HCT116 (cell line): ENCODE measurements at regions not wholly inside any gene's neighbourhood (a gene's known extent, or its start where the extent isn't known, plus 50 kb on each side); places are given as distances from the start of the nearest gene placed in this dataset.

Experiments
- ATAC-seq: fragments of 200-7000 bp; cut with Tn5 transposase; 2 replicates; pipeline ENCODE4 v1.9.1; 2020; ENCODE audit warnings: mild to moderate bottlenecking, moderate library complexity
- BruUV-seq: library from RNA; stranded (reverse); fragments of 400-500 nt; replicated peaks from 2 replicates; lab custom pipeline; 2021; lab: Mats Ljungman, UMichigan
- CTCF ChIA-PET: fragments of 300-600 bp; sonication (Branson Sonifier 250); formaldehyde crosslinking; loops from one replicate; lab custom pipeline; 2021; ENCODE audit warnings: antibody characterized with exemption; lab: Charles Lee
- POLR2A ChIA-PET: fragments of 300-600, 350-600 bp; sonication (Branson Sonifier 250); formaldehyde crosslinking; loops from one replicate; lab custom pipeline; 2021; ENCODE audit warnings: antibody characterized with exemption; lab: Charles Lee
- RAD21 ChIA-PET, 2 experiments: fragments of 300-600 bp; sonication (Branson Sonifier 250); formaldehyde crosslinking; loops; one replicate each; lab custom pipeline; 2023; ENCODE audit warnings: low total read pairs in 2 of 2; ENCODE audit not compliant: uncharacterized antibody in 2 of 2, unreplicated experiment in 2 of 2, low non-redundant PET in 1 of 2; lab: Charles Lee
- DNase-seq: peaks from one replicate; pipeline ENCODE4 v3.0.0-alpha.2; 2010; ENCODE audit warnings: low read depth, low spot score
- H2AFZ ChIP-seq: fragments of 200-600 bp; shearing (Covaris generic), sonication (generic); 2 replicates; pipeline ENCODE4 v1.6.1; 2017; ENCODE audit warnings: low read depth, mixed run types, mixed read lengths, antibody characterized with exemption, low read length; ENCODE audit not compliant: poor library complexity, severe bottlenecking
- H3K27ac ChIP-seq: 2 replicates; pipeline ENCODE4 v1.5.1; 2012; ENCODE audit warnings: low read depth, low read length
- H3K27me3 ChIP-seq: fragments of 200-600 bp; sonication (generic); 2 replicates; pipeline ENCODE4 v1.6.1; 2016; ENCODE audit warnings: mixed run types, low read length, mixed read lengths; ENCODE audit not compliant: insufficient read depth
- H3K36me3 ChIP-seq, 2 experiments: fragments of 200-500 bp in 1 of 2; fragments of 200-600 bp in 1 of 2; sonication (Bioruptor generic) in 1 of 2; sonication (generic) in 1 of 2; 2 replicates each; pipeline versions ENCODE4 v1.5.1 to v1.6.1; 2014 to 2016; ENCODE audit warnings: low read length in 2 of 2, inconsistent platforms in 1 of 2, mixed read lengths in 1 of 2, mixed run types in 1 of 2; ENCODE audit not compliant: insufficient read depth in 2 of 2, control insufficient read depth in 1 of 2
- H3K4me1 ChIP-seq, 2 experiments: fragments of 200-600 bp in 1 of 2; sonication (generic) in 1 of 2; 2 replicates each; pipeline versions ENCODE4 v1.5.1 to v1.6.1; 2012 to 2017; ENCODE audit warnings: low read length in 2 of 2, inconsistent platforms in 1 of 2, mild to moderate bottlenecking in 1 of 2, mixed read lengths in 1 of 2, mixed run types in 1 of 2, moderate library complexity in 1 of 2; ENCODE audit not compliant: insufficient read depth in 2 of 2, control insufficient read depth in 1 of 2
- H3K4me2 ChIP-seq: fragments of 200-600 bp; sonication (generic); 2 replicates; pipeline ENCODE4 v1.6.1; 2017; ENCODE audit warnings: mixed run types, low read length, mixed read lengths
- H3K4me3 ChIP-seq, 2 experiments: fragments of 200-600 bp in 1 of 2; sonication (generic) in 1 of 2; replicated peaks in 1 of 2; 2 replicates each; pipeline ENCODE4 v1.5.1; 2011 to 2016; ENCODE audit warnings: low read length in 2 of 2, control low read depth in 1 of 2, low read depth in 1 of 2, mild to moderate bottlenecking in 1 of 2, mixed read lengths in 1 of 2, mixed run types in 1 of 2
- H3K79me2 ChIP-seq: fragments of 200-600 bp; sonication (generic); 2 replicates; pipeline ENCODE4 v1.6.1; 2017; ENCODE audit warnings: mild to moderate bottlenecking, mixed run types, low read length, moderate library complexity, mixed read lengths; ENCODE audit not compliant: insufficient read depth
- H3K9ac ChIP-seq: fragments of 200-600 bp; sonication (generic); 2 replicates; pipeline ENCODE4 v1.6.1; 2016; ENCODE audit warnings: low read length, mixed read lengths
- H3K9me2 ChIP-seq: fragments of 200-600 bp; sonication (generic), shearing (Covaris generic); 2 replicates; pipeline ENCODE4 v1.6.1; 2017; ENCODE audit warnings: mixed run types, mild to moderate bottlenecking, moderate library complexity; ENCODE audit not compliant: insufficient read depth
- H3K9me3 ChIP-seq, 2 experiments: fragments of 200-500 bp in 1 of 2; fragments of 200-600 bp in 1 of 2; sonication (Bioruptor generic) in 1 of 2; sonication (generic) in 1 of 2; 2 replicates each; pipeline ENCODE4 v1.6.1; 2014 to 2017; ENCODE audit warnings: low read length in 2 of 2, mixed read lengths in 2 of 2, inconsistent platforms in 1 of 2, low read depth in 1 of 2, mild to moderate bottlenecking in 1 of 2, mixed run types in 1 of 2, moderate library complexity in 1 of 2; ENCODE audit not compliant: control insufficient read depth in 1 of 2, insufficient read depth in 1 of 2
- H4K20me1 ChIP-seq: fragments of 200-600 bp; sonication (generic), shearing (Covaris generic); 2 replicates; pipeline ENCODE4 v1.6.1; 2017; ENCODE audit warnings: mixed run types, mild to moderate bottlenecking, moderate library complexity; ENCODE audit not compliant: insufficient read depth
- CBX3 ChIP-seq: IDR thresholded peaks from 2 replicates; pipeline ENCODE4 v1.6.1; 2012; ENCODE audit warnings: low read depth
- CTCF ChIP-seq, 3 experiments: fragments of 200-600 bp in 1 of 3; sonication (generic) in 1 of 3; IDR thresholded peaks in 2 of 3; conservative IDR thresholded peaks in 1 of 3; 2 replicates each; pipeline ENCODE4 v1.5.1; 2012 to 2017; ENCODE audit warnings: low read depth in 2 of 3, low read length in 2 of 3, antibody characterized with exemption in 1 of 3, borderline replicate concordance in 1 of 3, control low read depth in 1 of 3, mild to moderate bottlenecking in 1 of 3, mixed read lengths in 1 of 3, mixed run types in 1 of 3, moderate library complexity in 1 of 3; ENCODE audit not compliant: insufficient read depth in 1 of 3
- EGR1 ChIP-seq: IDR thresholded peaks from 2 replicates; pipeline ENCODE4 v1.6.1; 2012; ENCODE audit warnings: low read depth
- ELF1 ChIP-seq: IDR thresholded peaks from 2 replicates; pipeline ENCODE4 v1.6.1; 2012; ENCODE audit warnings: low read depth, borderline replicate concordance
- EZH2 ChIP-seq: fragments of 200-600 bp; sonication (generic); IDR thresholded peaks from 2 replicates; pipeline ENCODE4 v1.6.1; 2017; ENCODE audit warnings: antibody characterized with exemption, mixed run types
- FOSL1 ChIP-seq: IDR thresholded peaks from 2 replicates; pipeline ENCODE4 v1.6.1; 2012; ENCODE audit warnings: low read depth
- JUND ChIP-seq: IDR thresholded peaks from 2 replicates; pipeline ENCODE4 v1.6.1; 2012
- MAX ChIP-seq: IDR thresholded peaks from 2 replicates; pipeline ENCODE4 v1.6.1; 2012
- POLR2AphosphoS5 ChIP-seq: IDR thresholded peaks from 2 replicates; pipeline ENCODE4 v1.6.1; 2011; ENCODE audit warnings: mild to moderate bottlenecking, low read depth, low read length, moderate library complexity
- RAD21 ChIP-seq: IDR thresholded peaks from 2 replicates; pipeline ENCODE4 v1.6.1; 2012; ENCODE audit warnings: low read depth, mild to moderate bottlenecking
- SIN3A ChIP-seq: IDR thresholded peaks from 2 replicates; pipeline ENCODE4 v1.6.1; 2012; ENCODE audit warnings: low read depth
- SRF ChIP-seq: IDR thresholded peaks from 2 replicates; pipeline ENCODE4 v1.6.1; 2012; ENCODE audit warnings: low read depth
- TCF7L2 ChIP-seq: IDR thresholded peaks from 2 replicates; pipeline ENCODE4 v1.7.0; 2011; ENCODE audit warnings: borderline replicate concordance, inconsistent platforms; ENCODE audit not compliant: insufficient read depth, insufficient read length; ENCODE audit errors: extremely low read depth
- YY1 ChIP-seq: IDR thresholded peaks from 2 replicates; pipeline ENCODE4 v1.6.1; 2011; ENCODE audit warnings: low read length, low read depth, moderate library complexity, mild to moderate bottlenecking; ENCODE audit not compliant: insufficient replicate concordance; ENCODE audit errors: extremely low read depth
- ZNF274 ChIP-seq: fragments of 200-500 bp; sonication (Bioruptor generic); IDR thresholded peaks from 2 replicates; pipeline ENCODE4 v1.6.1; 2014; ENCODE audit warnings: mild to moderate bottlenecking, low read depth, low read length, inconsistent platforms
- intact Hi-C: fragments of 100-400 bp; cut with micrococcal nuclease; formaldehyde crosslinking; loops from 2 replicates; pipeline ENCODE4 v1.10.0; 2022
- TF ChIP-seq, protein P1 (sequence below): IDR thresholded peaks from 2 replicates; pipeline ENCODE4 v1.6.1; 2011; ENCODE audit warnings: mild to moderate bottlenecking, low read length, moderate library complexity; ENCODE audit not compliant: insufficient replicate concordance; ENCODE audit errors: extremely low read depth

DNA sequence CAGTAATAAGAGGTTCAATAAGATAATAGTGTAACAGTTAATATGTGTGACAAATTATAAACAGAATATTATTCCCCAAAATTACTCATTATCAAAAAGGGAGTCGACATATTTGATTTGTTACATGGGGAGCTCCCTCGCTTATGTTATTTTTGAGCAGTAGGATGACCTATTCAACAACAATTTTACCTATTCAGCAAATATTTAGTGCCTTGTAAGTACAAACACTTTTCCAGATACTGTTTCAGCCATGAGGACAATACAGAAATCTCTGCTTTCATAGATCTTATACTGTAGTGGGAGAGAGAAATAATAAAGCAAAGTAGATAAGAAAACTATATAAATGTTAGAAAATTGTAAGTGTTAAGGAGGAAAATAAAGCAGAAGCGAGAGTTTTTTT is 1342.8 kb upstream of the WWC1 start (continued):
- no peak for TF ChIP-seq MAX
- no peak for TF ChIP-seq CTCF (IDR thresholded peaks at IDR 0.05 in 2 of 3, conservative IDR thresholded peaks at IDR 0.05 in 1 of 3; ENCODE audit: borderline replicate concordance in 1 of 3, insufficient read depth in 1 of 3, low read depth in 2 of 3, low read length in 2 of 3)
- TF ChIP-seq, protein P1, sequence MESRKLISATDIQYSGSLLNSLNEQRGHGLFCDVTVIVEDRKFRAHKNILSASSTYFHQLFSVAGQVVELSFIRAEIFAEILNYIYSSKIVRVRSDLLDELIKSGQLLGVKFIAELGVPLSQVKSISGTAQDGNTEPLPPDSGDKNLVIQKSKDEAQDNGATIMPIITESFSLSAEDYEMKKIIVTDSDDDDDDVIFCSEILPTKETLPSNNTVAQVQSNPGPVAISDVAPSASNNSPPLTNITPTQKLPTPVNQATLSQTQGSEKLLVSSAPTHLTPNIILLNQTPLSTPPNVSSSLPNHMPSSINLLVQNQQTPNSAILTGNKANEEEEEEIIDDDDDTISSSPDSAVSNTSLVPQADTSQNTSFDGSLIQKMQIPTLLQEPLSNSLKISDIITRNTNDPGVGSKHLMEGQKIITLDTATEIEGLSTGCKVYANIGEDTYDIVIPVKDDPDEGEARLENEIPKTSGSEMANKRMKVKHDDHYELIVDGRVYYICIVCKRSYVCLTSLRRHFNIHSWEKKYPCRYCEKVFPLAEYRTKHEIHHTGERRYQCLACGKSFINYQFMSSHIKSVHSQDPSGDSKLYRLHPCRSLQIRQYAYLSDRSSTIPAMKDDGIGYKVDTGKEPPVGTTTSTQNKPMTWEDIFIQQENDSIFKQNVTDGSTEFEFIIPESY = no peak
- TF ChIP-seq EGR1 = no peak
- no peak for TF ChIP-seq SRF
- TF ChIP-seq, all 23 proteins: peak for 0

DNA sequence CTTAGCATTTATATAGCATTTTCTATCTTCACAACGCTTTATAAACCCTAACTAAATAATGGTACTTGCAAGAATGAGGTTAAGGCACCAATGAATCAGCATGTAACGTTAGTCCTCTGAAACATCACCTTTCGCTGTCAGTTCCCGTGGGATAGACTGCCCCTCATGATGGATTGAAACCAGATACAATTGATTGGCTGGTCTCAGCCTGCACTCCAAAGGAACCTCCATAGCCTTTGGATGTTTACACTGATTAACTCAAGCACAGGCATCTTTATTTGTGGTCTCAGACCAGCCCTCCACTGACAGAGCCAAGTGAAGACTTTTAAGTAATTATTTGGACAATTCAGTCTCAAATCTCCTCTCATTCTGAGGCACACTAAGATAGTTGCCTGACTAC is 1339.4 kb upstream of the WWC1 start:
- ATAC-seq = no peak
- no peaks in the 10 kb centered on the region for H3K27me3 ChIP-seq
- RAD21 ChIA-PET = no interaction called here

More for the DNA sequence above, 1339.4 kb upstream of the WWC1 start:
- no peaks in the 10 kb centered on the region for H3K79me2 ChIP-seq
- H3K9ac ChIP-seq = no peak overlapping the region
- H3K9me2 ChIP-seq = no peaks in the 10 kb centered on the region
- ChIA-PET CTCF (no interaction called here), POLR2A (no interaction called here)
- H3K27ac ChIP-seq = no peak overlapping the region
- no peak for TF ChIP-seq TCF7L2
- TF ChIP-seq ZNF274 = no peak
- TF ChIP-seq FOSL1 = no peak
- TF ChIP-seq YY1 = no peak
- no peak for TF ChIP-seq EZH2
- no peak for TF ChIP-seq JUND
- no peak for TF ChIP-seq CTCF (IDR thresholded peaks at IDR 0.05 in 2 of 3, conservative IDR thresholded peaks at IDR 0.05 in 1 of 3; ENCODE audit: borderline replicate concordance in 1 of 3, insufficient read depth in 1 of 3, low read depth in 2 of 3, low read length in 2 of 3)
- no peak for TF ChIP-seq SIN3A
- TF ChIP-seq CBX3 = no peak
- TF ChIP-seq POLR2AphosphoS5 = no peak
- no peak for TF ChIP-seq RAD21
- no peak for TF ChIP-seq ELF1
- H3K36me3 ChIP-seq = no peaks in the 10 kb centered on the region
- no peak overlapping the region for H2AFZ ChIP-seq
- intact Hi-C loops = no loop called here
- H3K4me1 ChIP-seq = no peaks in the 10 kb centered on the region
- no peak overlapping the region for H3K4me3 ChIP-seq
- H3K9me3 ChIP-seq = peaks cover 11 to 16% of the 10 kb centered on the region in 2 experiments; a peak in 2 of 4 replicates
- no peak overlapping the region for H3K4me2 ChIP-seq
- H4K20me1 ChIP-seq = no peaks in the 10 kb centered on the region
- DNase-seq = no peak
- BruUV-seq = no TSS peak
